ENCODE measurements at regions not wholly inside any gene's neighbourhood (a gene's known extent, or its start where the extent isn't known, plus 50 kb on each side); places are given as distances from the start of the nearest gene placed in this dataset.
"Not testable (repeated sequence)": the region's sequence is repeated elsewhere in the genome, so short reads cannot be mapped to it uniquely, and the experiment has no call there.

DNA sequence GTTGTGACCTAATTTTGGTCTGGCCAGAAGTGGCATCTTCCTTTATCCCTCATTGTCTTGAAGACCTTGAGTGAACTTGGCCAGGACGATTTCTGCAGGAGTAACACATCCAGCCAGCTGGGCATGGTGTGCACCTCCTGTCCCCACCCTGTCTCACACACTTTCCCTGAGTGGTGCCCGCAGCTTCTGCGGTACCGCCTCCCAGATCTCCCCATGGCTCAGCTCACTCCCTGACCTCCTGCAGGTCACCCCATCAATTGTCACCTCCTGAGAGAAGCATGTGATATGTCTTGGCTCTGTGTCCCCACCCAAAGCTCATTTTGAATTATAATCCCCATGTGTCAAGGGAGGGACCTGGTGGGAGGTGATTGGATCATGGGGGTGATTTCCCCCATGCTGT lies 50.2 kb upstream of the TP53I11 start:
- no peak for DNase-seq

DNA sequence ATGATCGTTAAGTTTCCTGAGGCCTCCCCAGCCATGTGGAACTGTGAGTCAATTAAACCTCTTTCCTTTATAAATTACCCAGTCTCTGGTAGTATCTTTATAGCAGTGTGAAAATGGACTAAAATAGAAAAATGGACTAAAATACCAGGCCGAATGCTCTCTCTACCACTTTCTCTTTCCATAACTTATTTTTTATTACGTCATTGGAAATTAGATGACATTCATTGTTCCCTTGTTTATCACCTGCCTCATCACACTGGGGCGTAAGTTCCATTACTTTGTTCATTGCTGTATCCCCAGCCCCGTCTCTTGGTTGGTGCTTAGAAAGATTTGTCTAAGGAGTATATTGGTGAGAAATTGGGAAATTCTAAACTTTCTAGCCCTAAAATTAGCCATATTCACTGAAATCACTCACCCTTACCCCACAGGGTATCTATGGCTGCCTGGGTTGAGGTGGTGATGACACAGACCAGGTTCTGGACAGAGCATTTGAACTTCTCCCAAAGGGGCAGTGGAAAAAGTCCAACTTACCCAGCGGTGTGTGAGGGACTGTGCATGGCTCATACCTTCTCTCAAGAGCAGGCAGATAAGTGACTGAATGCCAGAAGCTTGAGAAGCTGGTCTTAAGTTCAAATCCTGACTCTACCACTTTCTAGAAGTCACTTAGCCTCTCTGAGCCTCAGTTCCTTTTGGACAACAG lies 50.9 kb upstream of the TP53I11 start:
- no peak for DNase-seq

DNA sequence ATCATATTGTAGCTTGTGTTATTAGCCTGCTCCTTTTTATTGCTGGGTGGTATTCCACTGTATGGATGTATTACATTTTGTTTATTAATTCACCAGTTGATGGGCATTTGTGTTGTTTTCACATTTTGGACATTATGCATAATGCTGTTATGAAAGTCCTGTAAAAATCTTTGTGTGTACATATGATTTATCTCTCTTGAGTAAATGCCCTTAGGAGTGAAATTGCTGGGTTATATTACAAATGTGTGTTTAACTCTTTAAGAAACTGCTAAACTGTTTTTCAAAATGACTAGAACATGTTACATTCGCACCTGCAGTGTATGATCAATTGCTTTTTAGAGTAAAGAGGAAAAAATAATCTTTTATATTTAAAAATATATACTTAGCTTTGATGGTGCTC lies 54.4 kb upstream of the TP53I11 start:
- DNase-seq, result no peak

DNA sequence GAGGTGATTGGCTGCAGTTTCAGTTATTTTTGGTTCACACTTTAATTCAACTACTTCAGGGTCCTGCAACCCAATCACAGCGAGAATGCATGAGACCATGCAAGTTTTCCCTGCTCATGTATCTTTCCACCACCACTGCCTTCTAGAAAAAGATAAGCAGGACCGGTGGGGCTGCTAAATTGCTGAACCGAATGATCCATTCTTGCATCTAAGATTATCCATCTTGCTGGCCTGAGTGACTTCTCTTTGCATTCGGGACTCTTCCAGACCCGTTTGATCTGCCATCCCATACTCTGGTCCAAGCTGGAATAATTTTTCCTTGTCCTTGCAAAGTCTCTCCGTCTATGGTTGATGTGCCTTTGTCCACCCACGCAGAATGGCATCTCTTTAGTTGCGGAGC lies 56.3 kb upstream of the TP53I11 start:
- no peak for DNase-seq

DNA sequence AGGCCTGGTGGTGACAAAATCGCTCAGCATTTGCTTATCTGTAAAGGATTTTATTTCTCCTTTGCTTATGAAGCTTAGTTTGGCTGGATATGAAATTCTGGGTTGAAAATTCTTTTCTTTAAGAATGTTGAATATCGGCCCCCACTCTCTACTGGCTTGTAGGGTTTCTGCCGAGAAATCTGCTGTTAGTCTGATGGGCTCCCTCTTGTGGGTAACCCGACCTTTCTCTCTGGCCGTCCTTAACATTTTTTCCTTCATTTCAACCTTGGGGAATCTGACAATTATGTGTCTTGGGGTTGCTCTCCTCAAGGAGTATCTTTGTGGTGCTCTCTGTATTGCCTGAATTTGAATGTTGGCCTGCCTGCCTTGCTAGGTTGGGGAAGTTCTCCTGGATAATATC lies 65.3 kb upstream of the TP53I11 start:
- not testable (repeated sequence) for DNase-seq

DNA sequence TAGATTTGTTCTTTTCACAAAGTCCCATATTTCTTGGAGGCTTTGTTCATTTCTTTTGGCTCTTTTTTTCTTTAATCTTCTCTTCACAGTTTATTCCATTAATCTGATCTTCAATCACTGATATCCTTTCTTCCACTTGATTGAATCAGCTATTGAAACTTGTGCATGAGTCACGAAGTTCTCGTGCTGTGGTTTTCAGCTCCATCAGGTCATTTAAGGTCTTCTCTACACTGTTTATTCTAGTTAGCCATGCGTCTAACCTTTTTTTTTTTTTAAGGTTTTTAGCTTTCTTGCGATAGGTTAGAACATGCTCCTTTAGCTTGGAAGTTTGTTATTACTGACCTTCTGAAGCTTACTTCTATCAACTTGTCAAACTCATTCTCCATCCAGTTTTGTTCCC lies 65.8 kb upstream of the TP53I11 start:
- not testable (repeated sequence) for DNase-seq

DNA sequence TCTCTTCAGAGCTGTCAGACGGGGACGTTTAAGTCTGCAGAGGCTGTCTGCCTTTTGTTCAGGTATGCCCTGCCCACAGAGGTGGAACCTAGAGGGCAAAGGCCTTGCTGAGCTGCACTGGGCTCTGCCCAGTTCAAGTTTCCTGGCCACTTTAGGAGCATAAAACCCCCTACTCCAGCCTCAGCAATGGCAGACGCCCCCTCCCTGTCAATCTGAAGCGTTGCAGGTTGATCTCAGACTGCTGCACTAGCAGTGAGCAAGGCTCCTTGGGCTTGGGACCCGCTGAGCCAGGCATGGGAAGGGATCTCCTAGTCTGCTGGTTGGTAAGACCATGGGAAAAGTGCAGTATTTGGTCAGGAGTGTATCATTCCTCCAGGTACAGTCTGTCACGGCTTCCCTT lies 66.6 kb upstream of the TP53I11 start:
- DNase-seq, result no peak

DNA sequence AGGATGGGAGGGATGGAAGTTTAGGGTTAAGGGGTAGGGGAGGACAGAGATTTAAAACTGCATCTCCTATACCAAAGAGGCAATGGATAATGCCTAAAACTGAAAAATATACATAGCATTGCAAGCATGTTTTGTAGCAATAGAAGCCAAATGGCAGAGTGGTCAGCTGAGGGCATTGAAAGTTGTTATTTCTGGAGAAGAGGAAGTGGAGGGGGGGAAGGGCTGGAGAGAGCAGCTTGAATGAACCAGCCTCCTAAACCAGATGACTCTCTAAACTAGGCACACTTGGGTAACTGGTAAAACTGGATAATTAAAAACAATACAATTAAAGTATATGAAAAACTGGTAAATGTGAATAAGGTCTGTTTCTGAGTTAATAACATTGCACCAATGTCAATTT lies 70.3 kb upstream of the TP53I11 start:
- no peak for DNase-seq

DNA sequence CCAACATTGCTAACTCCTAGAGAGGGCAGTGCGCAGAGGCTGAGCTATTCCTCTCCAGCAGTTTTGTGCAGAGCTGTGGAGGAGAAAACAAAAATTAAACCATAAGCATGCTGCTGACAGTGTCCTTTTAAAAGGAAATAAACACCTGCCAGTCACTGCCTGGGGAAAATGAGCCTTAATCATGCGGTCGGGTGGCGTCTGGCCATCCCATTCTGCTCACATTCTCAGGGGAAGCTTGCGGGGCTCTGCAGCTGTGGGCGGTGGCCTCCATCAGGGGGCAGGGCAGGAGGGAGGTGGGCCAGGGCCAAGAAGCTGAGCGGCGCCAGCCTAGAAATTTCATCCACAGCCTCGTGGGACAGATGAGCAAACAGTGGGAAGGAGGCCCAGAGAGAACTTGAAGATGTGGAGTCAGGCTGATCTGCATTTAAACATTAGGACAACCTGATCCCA lies 71.0 kb upstream of the TP53I11 start:
- DNase-seq, result peak; percentile 19

DNA sequence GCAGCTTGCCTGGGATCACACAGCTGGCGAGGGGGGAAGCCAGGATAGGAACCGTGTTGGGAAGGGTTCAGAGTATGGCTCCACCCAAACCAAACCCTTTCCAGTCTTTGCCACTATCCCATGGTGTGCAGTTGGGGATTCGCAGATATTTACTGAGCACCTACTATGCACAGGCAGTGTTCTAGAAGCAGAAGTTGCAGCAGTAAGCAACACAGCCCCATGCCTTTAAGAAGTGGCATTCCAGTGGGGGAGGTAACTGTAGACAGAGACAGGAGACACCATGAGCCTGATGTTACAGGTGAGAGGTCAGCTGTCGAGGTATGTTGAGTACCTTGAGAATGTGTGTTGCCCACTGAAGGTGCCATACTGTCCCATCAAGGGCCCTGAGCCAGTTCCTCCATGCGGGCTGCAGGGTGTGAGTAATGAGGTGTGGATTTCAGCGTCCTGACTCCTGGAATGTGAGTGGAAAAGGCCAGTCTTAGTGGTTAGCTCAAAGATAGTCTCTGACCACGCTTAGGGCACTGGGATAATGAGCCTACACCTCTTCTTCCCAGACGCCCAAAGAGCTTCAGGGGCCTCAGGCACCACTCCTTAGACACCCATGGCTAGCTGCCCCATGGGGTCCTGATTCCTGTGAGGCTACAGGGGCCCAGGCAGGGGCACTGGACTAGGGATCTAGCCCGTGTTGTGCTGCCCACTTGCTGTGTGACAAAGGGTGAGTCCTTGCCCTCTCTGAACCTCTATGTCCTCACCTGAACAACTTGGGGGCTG lies 71.8 kb upstream of the TP53I11 start:
- DNase-seq, result no peak

DNA sequence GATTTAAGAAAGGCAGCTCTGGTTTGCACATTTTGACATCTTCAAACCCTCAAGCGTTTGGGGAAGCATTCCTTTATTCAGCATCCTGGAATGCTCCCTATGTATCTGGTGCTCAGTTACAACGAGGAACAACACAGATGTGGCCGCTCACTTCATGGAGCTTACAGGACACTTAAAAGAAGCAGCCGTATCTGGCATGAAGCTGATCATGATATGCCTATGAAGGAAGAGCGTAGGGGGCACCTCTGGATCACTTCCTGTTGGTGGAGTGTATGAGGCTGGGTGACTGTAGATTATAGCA lies 72.3 kb upstream of the TP53I11 start:
- no peak for DNase-seq

DNA sequence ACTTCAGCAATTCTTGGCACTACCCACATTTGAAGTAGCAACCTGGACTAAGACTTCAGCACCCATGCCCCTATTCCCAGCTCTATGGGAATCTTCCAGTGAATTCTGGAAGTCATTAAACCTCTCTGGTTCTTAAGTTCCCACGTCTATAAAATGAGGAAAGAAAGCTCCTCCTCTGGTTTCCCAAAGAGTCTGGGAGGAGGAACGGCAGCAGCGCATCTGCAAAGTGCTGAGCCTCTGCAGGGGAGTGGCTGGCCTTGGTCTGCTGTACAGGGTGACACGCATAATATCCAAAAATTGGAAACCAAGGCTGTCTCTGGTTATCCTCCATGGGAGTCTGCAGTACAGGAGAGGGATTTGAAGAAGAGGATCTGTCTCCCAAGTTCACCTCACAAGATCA lies 73.6 kb upstream of the TP53I11 start:
- DNase-seq, result no peak

DNA sequence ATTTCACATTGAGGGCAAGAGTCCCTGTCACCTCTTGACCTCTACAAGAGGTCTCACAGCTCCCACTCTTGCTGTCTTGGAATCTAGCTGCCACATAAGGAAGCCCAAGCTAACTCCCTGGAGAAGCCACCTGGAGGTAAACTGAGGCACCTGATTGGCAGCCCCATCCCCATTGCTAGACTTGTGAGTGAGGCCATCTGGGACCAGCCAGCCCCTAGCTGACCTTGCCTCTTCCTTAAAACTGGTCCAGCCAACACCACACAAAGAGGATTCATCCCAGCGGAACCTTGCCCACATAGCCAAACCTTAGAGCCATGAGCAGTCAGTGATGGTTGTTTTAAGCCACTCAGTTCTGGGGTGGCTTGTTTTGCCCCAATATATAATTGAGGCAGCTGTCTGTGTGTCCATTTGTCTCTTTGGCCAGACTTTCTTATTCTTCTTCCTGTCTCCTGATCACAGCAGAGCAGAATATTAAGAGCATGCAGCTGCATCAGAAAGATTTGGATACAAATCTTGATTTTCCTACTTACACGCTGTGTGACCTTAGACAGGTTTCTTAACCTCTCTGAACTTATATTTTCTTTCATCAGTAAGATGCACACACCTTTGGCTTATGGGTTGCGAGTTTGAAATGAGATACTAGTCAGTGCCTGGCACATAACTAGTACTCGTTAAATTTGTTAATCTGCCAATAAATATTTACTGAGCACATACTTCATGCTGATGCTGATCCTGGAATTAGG lies 74.3 kb upstream of the TP53I11 start:
- no peak for DNase-seq

DNA sequence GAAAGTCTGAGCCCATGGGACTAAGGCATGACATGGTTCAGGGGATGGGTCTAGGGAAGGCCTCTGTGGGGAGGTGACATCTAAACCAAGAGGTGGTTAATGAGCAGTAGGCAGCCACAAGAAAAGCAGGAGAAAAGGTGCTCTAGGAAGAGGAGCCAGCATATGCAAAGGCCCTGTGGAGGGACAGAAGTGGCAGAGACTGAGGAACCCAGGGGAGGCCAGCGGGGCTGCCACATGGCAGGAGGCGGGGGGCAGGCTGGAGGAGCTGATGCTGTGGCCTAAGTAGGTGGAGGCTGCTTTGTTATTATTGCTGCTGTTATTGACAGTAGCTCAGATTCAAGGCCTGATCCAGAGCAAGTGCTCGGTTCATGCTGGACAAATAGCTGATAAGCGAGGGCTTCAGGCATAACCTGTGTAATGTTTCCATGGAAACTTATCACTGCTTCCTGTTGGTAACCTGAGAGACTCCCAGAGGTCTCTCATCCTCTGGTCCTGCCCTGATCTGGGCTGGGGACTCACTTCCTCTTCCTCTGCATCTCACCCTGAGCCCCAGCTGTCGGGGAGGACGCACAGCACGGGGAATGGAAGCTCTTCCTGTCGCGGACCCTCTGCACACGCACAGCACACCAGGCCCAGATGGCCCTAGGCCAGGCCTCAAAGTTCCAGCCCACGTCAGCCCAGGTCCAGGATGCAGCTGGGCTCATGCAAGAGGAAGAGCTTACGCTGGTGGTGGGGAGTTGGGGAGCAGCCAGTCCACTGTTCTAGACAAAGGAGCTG lies 75.2 kb upstream of the TP53I11 start:
- DNase-seq, result peak; percentile 60

DNA sequence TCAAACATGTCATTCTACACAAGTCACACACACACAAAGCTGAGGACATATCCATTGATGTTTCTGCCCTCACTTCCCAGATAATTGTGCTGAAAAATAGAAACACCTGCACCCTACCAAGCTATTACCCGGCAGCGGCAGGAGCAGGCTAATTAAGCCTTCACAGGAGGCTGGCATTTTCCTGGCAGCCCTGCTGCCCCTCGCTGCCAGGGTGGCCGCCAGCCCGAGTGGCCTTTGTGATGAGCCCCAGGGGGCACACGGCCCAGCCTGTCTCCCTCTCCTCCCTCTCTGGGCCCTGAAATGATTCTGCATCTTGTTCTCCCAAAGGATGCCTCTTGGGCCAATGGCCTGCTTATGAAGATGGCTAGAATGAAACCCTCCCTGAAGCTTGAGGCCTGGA lies 76.2 kb upstream of the TP53I11 start:
- DNase-seq, result no peak

DNA sequence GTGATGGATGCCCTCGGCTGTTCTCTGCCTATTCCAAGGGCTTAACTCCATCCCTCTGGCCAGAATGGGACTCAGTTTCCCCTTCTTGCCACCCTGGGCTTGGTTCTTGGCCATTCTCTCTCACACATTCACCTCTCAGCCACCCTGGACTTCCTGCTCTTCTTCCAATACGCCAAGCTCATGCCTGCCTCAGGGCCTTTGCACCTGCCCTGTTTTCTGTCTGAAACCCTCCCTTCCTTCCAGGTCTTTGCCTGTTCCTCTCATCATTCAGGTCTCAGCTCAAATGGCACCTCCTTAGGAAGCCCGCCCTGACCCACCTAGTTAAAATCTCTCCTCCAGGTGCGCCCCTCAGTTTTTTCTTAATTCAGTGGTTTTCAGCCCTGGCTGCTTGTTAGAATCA lies 76.6 kb upstream of the TP53I11 start:
- no peak for DNase-seq

DNA sequence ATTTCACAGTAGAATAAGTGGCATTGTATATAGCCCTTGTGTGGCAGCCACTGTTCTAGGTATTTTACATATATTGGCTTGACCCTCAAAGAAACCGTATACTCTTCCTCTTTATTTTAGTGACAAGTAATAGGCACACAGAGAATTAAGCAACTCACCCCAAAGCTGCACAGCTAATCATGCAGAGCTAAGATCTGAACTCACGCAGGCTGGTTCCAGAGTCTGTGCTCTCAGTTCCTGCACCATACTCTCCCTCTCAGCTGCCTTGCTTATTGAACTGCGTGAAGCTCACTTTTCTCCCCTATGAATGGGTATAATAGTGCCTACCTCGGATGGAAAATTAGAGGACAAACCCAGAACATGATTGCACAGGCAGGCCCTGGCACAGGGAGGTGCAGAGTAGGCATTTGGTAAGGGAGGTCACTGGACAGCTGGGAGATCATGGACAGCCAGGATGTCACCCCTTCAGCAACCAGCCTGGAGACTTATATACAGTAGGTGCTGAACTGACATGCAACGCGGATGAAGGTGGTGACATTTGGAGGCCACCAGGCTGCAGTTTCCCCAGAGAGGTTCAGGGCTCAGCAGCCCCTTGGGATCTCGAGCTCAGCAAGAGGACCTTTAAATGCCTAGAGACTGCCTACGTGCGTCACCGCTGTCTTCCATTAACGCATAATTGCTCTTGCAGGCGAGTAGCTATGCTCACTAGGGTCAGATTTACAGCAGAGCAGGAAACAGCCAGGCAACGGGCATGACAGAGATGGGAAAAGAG lies 78.4 kb upstream of the TP53I11 start:
- DNase-seq, result no peak

DNA sequence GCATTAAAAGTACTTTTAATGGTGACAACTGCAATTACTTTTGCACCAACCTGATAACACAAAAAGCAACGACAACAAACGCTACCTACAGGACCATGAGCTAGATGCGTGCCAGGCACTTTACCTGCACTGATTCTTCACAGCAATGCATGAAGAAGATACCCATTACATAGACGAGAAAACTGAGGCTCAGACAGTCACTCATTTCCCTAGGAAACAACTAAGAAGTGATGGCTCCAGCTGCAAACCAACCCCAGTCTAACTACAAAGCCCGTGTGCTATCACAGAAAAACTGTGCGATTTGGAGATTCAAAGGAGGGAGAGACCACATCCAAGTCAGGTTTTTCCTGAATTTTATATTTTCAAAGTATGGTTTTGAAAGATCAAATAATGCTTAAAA lies 80.1 kb upstream of the TP53I11 start:
- DNase-seq, result no peak

DNA sequence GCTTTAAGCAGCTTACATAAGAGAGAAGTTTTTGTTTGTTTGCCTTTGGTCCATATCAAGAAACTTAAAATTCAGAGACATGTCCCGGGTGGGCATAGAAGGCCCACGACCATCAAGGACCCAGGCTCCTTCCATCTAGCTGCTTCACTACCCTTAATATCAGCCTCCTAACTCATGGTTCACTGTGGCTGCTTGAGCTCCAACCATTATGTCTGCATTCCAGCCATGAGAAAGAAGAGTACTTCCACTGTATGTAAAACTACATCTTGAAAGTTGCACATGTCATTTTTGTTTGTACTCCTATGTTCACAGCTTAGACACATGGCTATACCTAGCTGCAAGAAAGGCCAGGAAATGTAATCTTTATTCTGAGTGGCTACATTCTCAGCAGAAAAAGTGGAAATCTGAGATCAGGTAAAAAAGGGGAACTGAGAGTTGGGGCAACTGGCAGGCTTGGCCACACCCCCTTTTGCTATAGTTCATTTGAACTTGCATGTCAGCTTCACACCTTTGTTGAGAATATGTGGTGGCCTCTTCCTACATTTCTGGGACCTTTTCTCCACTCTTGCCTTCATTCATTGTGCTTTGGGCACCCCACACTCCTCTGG lies 81.3 kb upstream of the TP53I11 start:
- no peak for DNase-seq

DNA sequence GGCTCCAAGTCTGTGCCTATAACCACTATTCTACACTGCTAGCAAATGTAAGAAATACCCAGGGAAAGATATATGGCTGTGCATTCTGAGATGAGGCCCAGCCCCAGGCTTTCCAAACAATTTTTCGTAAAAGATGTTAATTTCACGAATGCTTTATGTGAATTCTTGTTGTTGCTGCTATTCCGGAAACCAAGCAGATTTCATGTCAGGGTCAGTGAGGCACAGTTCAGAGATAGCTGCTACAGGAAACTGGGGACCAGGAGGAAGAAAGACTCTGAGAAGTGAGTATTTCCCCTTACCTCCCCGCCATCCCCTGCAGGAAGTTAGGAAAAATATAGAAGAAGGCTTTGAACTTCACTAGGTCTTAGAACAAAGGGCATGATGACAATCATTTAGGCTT lies 84.7 kb upstream of the TP53I11 start:
- no peak for DNase-seq

DNA sequence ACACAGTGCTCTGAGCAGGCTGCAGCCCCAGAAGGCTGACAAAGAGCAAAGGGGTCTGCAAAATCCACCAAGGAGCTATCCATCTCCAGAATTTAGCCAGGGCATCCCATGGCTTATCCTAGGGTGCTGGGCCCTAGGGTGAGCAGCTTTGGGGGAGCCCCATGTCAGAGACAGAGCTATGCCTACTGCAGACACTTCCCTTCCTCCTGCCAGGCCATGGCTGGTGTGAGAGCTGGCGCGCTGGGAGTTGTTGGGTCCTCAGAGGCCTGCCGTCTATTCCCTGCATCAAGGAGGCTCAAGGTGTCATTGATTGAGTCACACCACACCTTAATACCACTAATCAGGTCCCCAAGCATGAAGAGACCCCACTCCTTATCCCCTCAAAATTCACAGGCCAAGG lies 85.3 kb upstream of the TP53I11 start:
- DNase-seq, result no peak

DNA sequence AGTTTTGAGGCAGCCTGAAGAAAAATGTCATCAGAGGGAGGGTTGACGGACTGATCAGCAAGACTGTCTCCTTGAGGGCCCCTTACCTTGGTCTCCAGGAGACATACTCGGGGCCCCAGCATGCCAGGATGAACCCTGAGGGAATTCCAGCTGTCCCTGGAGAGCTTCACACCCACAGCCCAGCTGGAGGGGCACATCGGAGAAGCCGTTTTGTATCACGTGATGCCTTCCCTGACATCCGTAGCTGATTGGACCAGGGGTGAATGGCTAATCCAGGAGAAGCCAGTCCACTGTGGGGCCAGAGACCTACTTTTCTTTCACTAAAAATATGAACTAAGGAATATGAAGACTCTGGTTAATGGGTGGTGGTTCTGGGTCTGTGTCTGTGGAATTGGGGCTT lies 86.0 kb upstream of the TP53I11 start:
- DNase-seq, result no peak

Data from NCI-H2029 treated with DMSO at 0.1 percent for 48 hours (cell line).